ENCODE measurements at regions not wholly inside any gene's neighbourhood (a gene's known extent, or its start where the extent isn't known, plus 50 kb on each side); places are given as distances from the start of the nearest gene placed in this dataset.

- TF ChIP-seq CTCF (IDR thresholded peaks at IDR 0.05), result no peak
- no peak for TF ChIP-seq POLR2A (IDR thresholded peaks at IDR 0.05)
These were observed 679.8 kb upstream of the LMCD1 start for GRCh38 chr3:7821858-7822257.
